Stimulated activated CD4-positive, alpha-beta T cell treated with anti-CD3 and anti-CD28 coated beads, Interleukin-1b, Interleukin-23, amount 100 ng/mL, for 4 hours (primary cell): ENCODE measurements at regions not wholly inside any gene's neighbourhood (a gene's known extent, or its start where the extent isn't known, plus 50 kb on each side); places are given as distances from the start of the nearest gene placed in this dataset.
"Not testable (repeated sequence)": the region's sequence is repeated elsewhere in the genome, so short reads cannot be mapped to it uniquely, and the experiment has no call there.

Source experiments
- DNase-seq, 2 donors: peaks; one replicate each; pipeline ENCODE4 v3.0.0-alpha.2; 2020; ENCODE audit warnings: low read depth in 2 of 2

GRCh38 chr16:88227722-88228482 is 154.9 kb upstream of the ZNF469 start:
- DNase-seq = not testable (repeated sequence)

GRCh38 chr16:88228751-88229150 is 154.0 kb upstream of the ZNF469 start:
- not testable (repeated sequence) for DNase-seq

GRCh38 chr16:88229710-88230109 is 153.0 kb upstream of the ZNF469 start:
- DNase-seq = not testable (repeated sequence)

GRCh38 chr16:88230276-88230966 is 152.3 kb upstream of the ZNF469 start:
- DNase-seq = not testable (repeated sequence)

- DNase-seq = not testable (repeated sequence)
These were observed 151.7 kb upstream of the ZNF469 start for GRCh38 chr16:88230967-88231615.

- not testable (repeated sequence) for DNase-seq
These were observed 150.9 kb upstream of the ZNF469 start for GRCh38 chr16:88231839-88232238.

- not testable (repeated sequence) for DNase-seq
These were observed 150.1 kb upstream of the ZNF469 start for GRCh38 chr16:88232401-88233258.

- DNase-seq = not testable (repeated sequence)
These were observed 148.9 kb upstream of the ZNF469 start for GRCh38 chr16:88233621-88234420.

- not testable (repeated sequence) for DNase-seq
These were observed 148.1 kb upstream of the ZNF469 start for GRCh38 chr16:88234421-88235271.

GRCh38 chr16:88235691-88236090 is 147.1 kb upstream of the ZNF469 start:
- DNase-seq = not testable (repeated sequence)

GRCh38 chr16:88236229-88236628 is 146.5 kb upstream of the ZNF469 start:
- DNase-seq = not testable (repeated sequence)

GRCh38 chr16:88237314-88237713 is 145.4 kb upstream of the ZNF469 start:
- DNase-seq = not testable (repeated sequence)

GRCh38 chr16:88237761-88238415 is 144.9 kb upstream of the ZNF469 start:
- DNase-seq = not testable (repeated sequence)

- peak in 1 of 2 donors; percentile 21 for DNase-seq
These were observed 144.0 kb upstream of the ZNF469 start for GRCh38 chr16:88238732-88239274.

GRCh38 chr16:88240118-88240517 is 142.6 kb upstream of the ZNF469 start:
- DNase-seq = not testable (repeated sequence)

- DNase-seq = not testable (repeated sequence)
These were observed 142.0 kb upstream of the ZNF469 start for GRCh38 chr16:88240776-88241175.

GRCh38 chr16:88241404-88242311 is 141.1 kb upstream of the ZNF469 start:
- DNase-seq = not testable (repeated sequence)
